ENCODE measurements at regions not wholly inside any gene's neighbourhood (a gene's known extent, or its start where the extent isn't known, plus 50 kb on each side); places are given as distances from the start of the nearest gene placed in this dataset.

- no peak for DNase-seq
Measured at GRCh38 chr18:39531659-39532058, 1966.1 kb upstream of the CELF4 start.

- no peak for DNase-seq
Measured at GRCh38 chr18:39529358-39529757, 1963.8 kb upstream of the CELF4 start.

- DNase-seq = no peak
Measured at GRCh38 chr18:39527465-39527864, 1961.9 kb upstream of the CELF4 start.

- no peak for DNase-seq
Measured at GRCh38 chr18:39524370-39524769, 1958.8 kb upstream of the CELF4 start.

- no peak for DNase-seq
Measured at GRCh38 chr18:39523281-39523680, 1957.7 kb upstream of the CELF4 start.

GRCh38 chr18:39521164-39521563, 1955.6 kb upstream of the CELF4 start:
- DNase-seq = no peak

DNA sequence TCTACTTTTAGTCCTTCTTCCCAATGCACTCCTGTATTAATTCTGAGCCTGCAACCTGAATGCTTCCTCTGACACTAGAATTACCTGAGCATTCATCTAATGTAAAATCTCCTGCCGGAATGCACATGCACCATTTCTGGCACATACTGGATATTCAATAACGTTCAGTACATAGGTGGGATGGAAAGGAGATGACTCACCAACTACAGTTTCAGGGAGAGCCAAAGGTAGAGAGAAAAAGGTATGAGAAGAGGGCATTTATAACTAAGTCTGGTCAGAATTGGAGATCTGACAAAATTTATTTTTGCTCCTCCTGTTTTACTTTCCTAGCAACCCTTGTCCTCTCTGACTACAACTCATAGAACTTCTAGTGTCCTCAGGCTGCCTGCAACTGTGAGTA, 1954.1 kb upstream of the CELF4 start:
- DNase-seq = no peak

DNA sequence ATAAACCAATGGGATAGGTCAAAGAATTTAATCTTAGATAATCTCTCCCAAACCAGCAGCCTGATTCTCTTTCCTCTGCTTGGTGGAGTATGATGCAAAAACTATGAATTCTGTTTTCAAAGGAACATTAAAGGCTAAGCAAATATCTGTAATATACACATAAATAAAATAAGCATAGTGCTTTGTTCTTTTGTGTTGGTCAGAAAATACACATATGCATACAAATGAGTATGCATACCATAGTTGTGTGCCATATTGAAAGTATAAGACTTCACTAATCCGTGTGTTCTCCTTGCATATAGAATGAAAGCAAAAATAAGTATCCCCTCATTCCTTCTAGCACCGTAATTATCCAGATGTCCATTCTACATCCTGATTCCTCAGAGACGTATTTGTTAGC, 1949.7 kb upstream of the CELF4 start:
- DNase-seq = no peak

- DNase-seq = no peak
Measured at GRCh38 chr18:39513186-39513585, 1947.6 kb upstream of the CELF4 start.

DNA sequence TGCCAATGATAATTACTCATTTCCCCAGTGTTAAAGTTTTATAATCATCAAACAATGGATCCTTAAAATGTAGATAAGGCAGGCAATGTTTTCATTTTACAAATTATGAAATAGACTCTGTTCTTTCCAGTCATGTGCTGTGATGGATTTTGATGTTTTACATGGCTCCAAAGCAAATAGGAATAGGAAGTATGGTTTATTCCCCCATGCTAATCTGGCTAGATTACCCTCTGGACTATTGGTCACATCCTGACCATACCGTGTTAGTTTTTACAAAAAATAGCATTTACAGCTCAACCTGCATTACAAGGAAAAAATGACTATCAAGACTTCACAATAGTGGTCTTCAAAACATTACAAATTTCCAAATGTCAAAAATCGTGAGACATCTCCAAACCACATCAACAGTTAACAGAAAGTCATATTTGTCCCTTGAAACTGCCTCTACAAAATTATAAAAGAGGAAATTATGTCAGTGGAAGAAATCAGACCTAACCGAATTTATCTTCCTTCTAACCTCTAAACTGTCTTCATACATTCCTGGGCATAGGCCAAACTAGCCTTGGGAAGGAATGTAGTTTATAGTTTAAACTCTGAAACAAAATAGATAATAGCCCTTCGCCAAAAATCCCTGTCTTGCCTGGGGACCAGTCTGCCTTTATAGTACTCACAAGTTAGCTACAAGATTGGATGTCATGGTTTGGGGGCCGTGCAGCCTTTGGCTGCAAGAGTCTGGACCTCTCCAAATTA, 1941.2 kb upstream of the CELF4 start:
- DNase-seq = no peak

GRCh38 chr18:39500306-39500705, 1934.7 kb upstream of the CELF4 start:
- DNase-seq = no peak

- no peak for DNase-seq
Measured at GRCh38 chr18:39497821-39498220, 1932.2 kb upstream of the CELF4 start.

DNA sequence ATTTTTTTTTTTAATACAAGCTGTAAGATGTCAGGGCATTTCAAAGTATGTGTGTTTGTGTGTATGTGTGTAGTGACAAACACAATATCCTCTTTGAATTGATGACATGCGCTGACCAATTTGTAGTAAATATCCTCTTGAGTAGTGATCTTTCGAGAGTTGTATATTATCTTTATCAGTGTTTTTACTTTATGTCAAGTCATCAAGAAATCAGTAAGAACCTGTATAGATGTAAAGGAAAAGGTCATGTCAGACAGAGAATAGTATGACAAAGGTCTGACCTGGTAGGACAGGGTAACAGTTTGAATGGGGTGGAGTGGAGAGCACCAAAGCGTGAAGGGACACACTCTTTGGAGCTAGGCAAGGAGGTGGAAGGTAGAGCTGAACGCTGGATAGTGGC, 1931.4 kb upstream of the CELF4 start:
- no peak for DNase-seq

DNA sequence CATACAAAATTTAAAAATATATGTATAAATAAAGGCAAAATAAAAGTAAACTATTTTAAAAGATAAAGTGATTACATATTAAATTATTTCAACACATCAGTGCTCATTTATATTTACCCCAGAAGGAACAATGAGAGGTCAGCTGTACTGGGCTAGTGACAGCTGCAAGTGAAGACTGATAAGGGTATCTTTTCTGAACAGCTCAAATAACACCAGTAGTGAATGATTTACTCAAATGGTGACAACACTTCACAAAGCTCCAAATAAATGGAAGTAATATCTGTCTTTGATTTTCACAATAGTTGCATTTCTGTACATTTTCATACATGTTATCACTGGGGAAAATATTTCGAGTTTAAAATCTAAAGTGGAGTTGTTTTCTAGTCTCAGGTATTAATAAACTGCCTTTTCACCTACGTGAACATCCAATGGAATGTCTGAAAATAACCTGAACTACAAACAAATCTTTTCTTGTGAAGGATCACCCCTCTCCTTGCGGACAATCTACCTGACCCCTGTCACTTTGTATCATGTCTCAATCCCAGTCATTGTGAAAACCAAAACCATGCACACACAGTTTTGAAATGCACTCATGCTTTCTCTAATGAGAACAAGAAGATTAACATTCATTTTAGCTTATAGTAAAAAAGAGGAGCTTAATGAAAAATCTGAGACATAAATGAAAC, 1928.8 kb upstream of the CELF4 start:
- DNase-seq = no peak

- no peak for DNase-seq
Measured at GRCh38 chr18:39491408-39491807, 1925.8 kb upstream of the CELF4 start.

- DNase-seq = no peak
Measured at GRCh38 chr18:39489431-39489830, 1923.8 kb upstream of the CELF4 start.

DNA sequence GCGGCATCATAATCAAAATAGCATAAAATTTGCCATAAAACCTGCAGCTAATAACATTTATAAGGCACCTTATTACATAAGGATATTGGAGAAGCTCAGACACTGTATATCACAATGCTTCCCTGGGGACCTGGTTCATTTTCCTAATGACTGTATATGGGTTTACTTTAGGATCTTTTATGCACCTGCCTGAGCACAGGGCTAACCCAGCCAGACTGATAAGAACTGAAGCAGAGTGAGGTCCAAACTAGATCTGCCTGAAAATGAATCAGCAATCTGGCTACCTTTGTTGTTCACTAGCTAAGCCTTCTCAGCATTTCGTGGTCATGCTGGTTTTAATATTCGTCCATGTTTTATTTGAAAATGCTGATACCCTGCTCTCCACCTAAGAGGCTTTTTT, 1922.3 kb upstream of the CELF4 start:
- DNase-seq = no peak

DNA sequence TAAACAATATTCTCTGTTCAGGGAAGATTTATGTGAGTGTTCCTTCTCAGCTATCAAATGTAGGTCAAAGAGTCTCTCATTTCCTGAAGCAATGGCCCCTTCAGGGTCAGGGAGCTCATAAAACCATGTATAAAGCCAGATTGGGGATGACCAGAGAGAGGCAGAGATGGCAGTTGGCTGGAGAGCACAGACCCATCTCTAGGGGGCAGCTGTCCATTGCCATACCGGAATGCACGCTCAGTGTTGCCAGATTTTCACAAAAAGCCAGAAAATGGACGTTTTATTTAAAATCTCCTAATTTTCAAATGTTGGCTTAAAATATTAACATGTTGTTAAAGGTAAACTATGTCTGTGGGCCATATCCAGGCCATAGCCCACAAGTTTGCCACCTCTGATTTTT, 1920.7 kb upstream of the CELF4 start:
- DNase-seq = no peak

GRCh38 chr18:39485696-39486095, 1920.1 kb upstream of the CELF4 start:
- DNase-seq = no peak

- no peak for DNase-seq
Measured at GRCh38 chr18:39481281-39481680, 1915.7 kb upstream of the CELF4 start.

DNA sequence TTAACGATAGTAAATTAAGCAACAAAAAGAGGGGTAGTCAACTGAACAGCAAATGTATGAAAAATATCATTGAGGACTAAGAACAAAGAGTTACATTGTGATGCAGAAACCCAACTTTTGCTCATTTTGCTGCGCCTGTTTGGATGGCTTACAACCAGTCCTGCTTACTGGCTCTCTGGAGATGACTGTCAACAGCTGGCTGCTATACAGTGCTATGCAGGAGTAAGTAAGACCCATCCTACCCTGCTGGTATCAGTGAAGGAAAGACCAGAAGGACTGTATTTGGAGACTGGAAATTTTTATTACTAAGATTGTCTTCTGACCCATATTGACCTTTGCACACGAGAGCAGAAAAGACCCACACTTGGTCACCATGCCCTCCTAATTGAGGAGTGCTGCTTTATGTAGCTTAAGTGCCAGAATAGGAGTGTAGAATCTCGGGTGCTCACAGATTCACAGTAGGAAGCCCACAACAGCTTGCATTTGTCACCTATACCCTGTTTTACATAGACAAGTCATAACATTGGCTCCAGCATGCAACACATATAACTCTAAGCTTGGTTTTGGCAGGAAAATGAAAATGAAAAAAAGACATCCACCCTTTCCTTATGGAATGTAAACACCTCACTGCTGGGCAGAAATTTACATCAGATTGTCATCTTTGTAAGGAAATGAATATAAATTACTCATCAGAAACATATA, 1915.0 kb upstream of the CELF4 start:
- DNase-seq = no peak

- no peak for DNase-seq
Measured at GRCh38 chr18:39464006-39464405, 1898.4 kb upstream of the CELF4 start.

DNA sequence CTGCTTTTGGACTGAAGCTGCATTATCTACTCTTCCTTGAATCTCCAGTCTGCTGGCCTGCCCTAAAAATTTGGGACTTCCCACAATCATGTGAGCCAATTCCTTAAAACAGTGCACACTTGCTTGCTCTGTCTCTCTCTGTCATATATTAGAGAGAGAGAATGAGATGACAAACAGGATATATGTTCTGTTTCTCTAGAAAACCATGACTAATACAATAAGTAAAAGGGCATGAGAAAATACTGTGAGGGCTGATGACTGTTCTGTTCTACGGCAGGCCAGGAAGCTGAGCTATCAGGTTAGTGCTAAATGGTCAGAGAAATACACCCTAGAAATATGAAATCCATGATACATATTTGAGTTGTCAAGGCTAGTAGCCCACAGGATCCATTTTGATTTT, 1896.8 kb upstream of the CELF4 start:
- no peak for DNase-seq

DNA sequence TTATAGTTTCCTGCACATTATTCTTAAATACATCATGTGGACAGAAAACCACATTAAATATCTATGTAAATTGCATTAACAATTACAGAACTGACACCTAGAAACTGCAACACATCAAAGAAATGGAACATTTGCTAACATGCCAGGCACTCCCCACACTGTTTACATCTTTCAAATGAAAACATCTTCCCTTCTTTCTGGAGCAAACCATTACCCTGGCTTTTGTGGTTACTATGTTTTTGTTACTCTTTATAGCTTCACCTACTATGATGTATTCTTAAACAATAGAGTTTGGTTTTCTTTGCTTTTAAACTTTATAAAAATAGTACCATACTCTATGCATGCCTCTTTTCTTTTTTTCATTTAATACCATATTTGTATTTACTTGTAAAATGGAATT, 1894.5 kb upstream of the CELF4 start:
- DNase-seq = no peak
